ENCODE measurements at regions not wholly inside any gene's neighbourhood (a gene's known extent, or its start where the extent isn't known, plus 50 kb on each side); places are given as distances from the start of the nearest gene placed in this dataset.

DNA sequence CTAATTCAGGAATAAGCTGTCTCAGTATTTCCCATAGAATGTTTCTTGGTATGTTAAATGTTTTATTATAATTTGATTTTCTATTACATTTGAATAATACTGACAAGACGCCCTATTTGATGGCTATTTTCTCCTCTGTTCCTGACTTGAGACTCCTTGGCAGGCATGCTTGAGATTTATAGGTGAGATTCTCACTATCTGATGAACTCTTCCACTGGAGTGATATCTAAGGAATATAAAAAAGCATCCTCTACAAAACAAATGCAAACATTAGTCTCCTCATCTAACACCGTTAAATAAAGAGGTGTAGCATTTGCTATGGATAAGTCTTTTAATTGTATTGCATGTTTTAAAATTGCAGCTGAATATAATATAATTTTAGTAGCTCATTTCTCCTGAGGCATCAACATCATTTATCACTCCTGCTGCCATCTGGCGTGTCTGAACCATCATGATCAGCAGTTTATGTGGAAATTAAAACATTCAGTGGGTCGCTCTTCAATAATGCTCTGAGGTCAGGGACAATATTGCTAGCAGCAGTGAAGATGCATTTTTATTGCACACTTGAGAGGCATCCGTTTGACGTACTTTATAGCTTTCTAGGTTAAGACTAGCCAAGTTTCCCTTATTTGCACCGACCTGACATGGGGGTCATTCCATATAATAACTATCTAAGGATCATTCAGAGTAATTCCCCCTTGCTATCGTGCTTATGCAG is 210.4 kb upstream of the GALNTL6 start:
- Mint-ChIP-seq H3K27me3 (no peaks in the 10 kb centered on the region), H3K36me3 (ENCODE audit: low read depth) (no peaks in the 10 kb centered on the region), H3K4me3 (no peak overlapping the region), H3K4me1 (ENCODE audit: low read depth) (no peaks in the 10 kb centered on the region), H3K27ac (no peak overlapping the region), H3K9me3 (peaks cover 18% of the 10 kb centered on the region)
- DNase-seq: no peak

DNA sequence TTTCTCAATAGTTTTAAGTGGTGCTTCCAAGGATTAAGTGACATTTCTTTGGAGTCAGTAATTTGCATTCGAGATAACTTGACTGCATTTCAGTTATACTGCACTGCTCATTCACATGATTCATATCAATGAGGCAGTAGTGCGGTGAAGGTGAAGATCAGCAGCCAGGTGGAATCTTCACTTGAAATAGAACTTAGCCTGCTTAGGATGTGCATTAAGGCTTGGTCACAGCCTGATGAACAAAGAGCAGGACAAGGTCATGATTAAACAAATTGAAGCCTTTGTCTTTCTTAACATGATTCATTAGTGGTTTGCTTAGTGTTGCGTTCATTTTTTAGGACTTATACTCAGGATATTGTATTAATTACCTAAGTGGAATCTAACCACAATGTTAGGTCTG is 212.1 kb upstream of the GALNTL6 start:
- no peak overlapping the region for H3K27ac Mint-ChIP-seq
- H3K36me3 Mint-ChIP-seq (ENCODE audit: low read depth): no peaks in the 10 kb centered on the region
- no peak for DNase-seq
- no peaks in the 10 kb centered on the region for H3K27me3 Mint-ChIP-seq
- no peaks in the 10 kb centered on the region for H3K4me1 Mint-ChIP-seq (ENCODE audit: low read depth)
- H3K4me3 Mint-ChIP-seq: no peak overlapping the region
- peaks cover 20% of the 10 kb centered on the region for H3K9me3 Mint-ChIP-seq

- H3K27ac Mint-ChIP-seq: no peak overlapping the region
- no peaks in the 10 kb centered on the region for H3K4me1 Mint-ChIP-seq (ENCODE audit: low read depth)
- H3K27me3 Mint-ChIP-seq: no peaks in the 10 kb centered on the region
- no peak overlapping the region for H3K4me3 Mint-ChIP-seq
- H3K36me3 Mint-ChIP-seq (ENCODE audit: low read depth): no peaks in the 10 kb centered on the region
- no peak for DNase-seq
- peaks cover 20% of the 10 kb centered on the region for H3K9me3 Mint-ChIP-seq
Measured at GRCh38 chr4:171599628-171600027, 213.6 kb upstream of the GALNTL6 start.

DNA sequence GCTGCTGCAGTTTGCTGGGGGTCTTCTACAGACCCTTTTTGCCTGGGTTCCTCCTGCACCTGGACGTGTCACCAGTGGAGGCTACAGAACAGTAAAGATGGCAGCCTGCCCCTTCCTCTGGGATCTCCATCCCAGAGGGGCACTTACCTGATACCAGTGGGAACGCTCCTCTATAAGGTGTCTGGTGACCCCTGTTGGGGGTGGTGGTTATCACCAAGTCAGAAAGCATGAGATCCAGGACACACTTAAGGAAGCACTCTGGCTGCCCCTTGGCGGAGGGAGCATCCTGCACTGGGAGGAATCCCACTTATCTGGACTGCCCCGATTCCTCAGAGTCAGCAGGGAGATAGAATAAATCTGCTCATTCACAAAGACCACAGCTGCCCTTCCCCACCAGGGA is 218.9 kb upstream of the GALNTL6 start:
- H3K9me3 Mint-ChIP-seq: peaks cover 15% of the 10 kb centered on the region
- no peaks in the 10 kb centered on the region for H3K36me3 Mint-ChIP-seq (ENCODE audit: low read depth)
- no peak overlapping the region for H3K4me3 Mint-ChIP-seq
- no peak overlapping the region for H3K27ac Mint-ChIP-seq
- no peaks in the 10 kb centered on the region for H3K27me3 Mint-ChIP-seq
- DNase-seq: no peak
- H3K4me1 Mint-ChIP-seq (ENCODE audit: low read depth): no peaks in the 10 kb centered on the region

GRCh38 chr4:171590716-171591115 is 222.5 kb upstream of the GALNTL6 start:
- Mint-ChIP-seq H3K9me3 (peaks cover 11% of the 10 kb centered on the region), H3K27ac (no peak overlapping the region), H3K27me3 (no peaks in the 10 kb centered on the region), H3K36me3 (ENCODE audit: low read depth) (no peaks in the 10 kb centered on the region), H3K4me1 (ENCODE audit: low read depth) (no peaks in the 10 kb centered on the region), H3K4me3 (no peak overlapping the region)
- DNase-seq: no peak

- H3K4me1 Mint-ChIP-seq (ENCODE audit: low read depth): no peaks in the 10 kb centered on the region
- H3K4me3 Mint-ChIP-seq: no peak overlapping the region
- H3K9me3 Mint-ChIP-seq: peaks cover 13% of the 10 kb centered on the region
- no peaks in the 10 kb centered on the region for H3K27me3 Mint-ChIP-seq
- no peak for DNase-seq
- H3K36me3 Mint-ChIP-seq (ENCODE audit: low read depth): no peaks in the 10 kb centered on the region
- no peak overlapping the region for H3K27ac Mint-ChIP-seq
Measured at GRCh38 chr4:171588764-171589163, 224.4 kb upstream of the GALNTL6 start.

GRCh38 chr4:171588051-171588545 is 225.1 kb upstream of the GALNTL6 start:
- H3K27me3 Mint-ChIP-seq: no peaks in the 10 kb centered on the region
- H3K36me3 Mint-ChIP-seq (ENCODE audit: low read depth): no peaks in the 10 kb centered on the region
- H3K9me3 Mint-ChIP-seq: peaks cover 15% of the 10 kb centered on the region
- no peak for DNase-seq
- no peak overlapping the region for H3K4me3 Mint-ChIP-seq
- no peak overlapping the region for H3K27ac Mint-ChIP-seq
- H3K4me1 Mint-ChIP-seq (ENCODE audit: low read depth): no peaks in the 10 kb centered on the region

DNA sequence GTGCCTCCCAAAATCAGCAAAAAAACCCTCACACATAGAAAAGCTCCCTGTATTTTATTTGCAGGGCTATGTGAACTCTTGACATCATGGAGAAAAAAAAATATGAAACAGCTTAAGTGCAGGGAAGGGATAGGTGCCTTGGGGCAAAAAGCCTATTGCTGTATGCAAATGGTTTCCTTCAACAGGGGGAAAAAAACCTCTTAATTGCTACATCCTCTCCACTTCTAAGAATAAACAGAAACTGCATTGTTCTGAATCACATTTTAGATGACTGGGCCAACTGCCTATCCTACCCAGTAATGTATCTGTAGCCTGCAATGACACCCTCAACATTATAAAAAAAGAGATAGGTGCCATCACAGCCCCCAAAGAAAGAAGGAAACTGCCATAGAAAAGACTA is 229.4 kb upstream of the GALNTL6 start:
- H3K36me3 Mint-ChIP-seq (ENCODE audit: low read depth): no peaks in the 10 kb centered on the region
- DNase-seq: no peak
- no peaks in the 10 kb centered on the region for H3K4me1 Mint-ChIP-seq (ENCODE audit: low read depth)
- no peak overlapping the region for H3K4me3 Mint-ChIP-seq
- no peak overlapping the region for H3K27ac Mint-ChIP-seq
- no peaks in the 10 kb centered on the region for H3K27me3 Mint-ChIP-seq
- H3K9me3 Mint-ChIP-seq: peaks cover 12% of the 10 kb centered on the region

GRCh38 chr4:171582961-171583581 is 230.1 kb upstream of the GALNTL6 start:
- Mint-ChIP-seq H3K4me3 (no peak overlapping the region), H3K36me3 (ENCODE audit: low read depth) (no peaks in the 10 kb centered on the region), H3K27me3 (no peaks in the 10 kb centered on the region), H3K27ac (no peak overlapping the region), H3K9me3 (peaks cover 12% of the 10 kb centered on the region), H3K4me1 (ENCODE audit: low read depth) (no peaks in the 10 kb centered on the region)
- no peak for DNase-seq

DNA sequence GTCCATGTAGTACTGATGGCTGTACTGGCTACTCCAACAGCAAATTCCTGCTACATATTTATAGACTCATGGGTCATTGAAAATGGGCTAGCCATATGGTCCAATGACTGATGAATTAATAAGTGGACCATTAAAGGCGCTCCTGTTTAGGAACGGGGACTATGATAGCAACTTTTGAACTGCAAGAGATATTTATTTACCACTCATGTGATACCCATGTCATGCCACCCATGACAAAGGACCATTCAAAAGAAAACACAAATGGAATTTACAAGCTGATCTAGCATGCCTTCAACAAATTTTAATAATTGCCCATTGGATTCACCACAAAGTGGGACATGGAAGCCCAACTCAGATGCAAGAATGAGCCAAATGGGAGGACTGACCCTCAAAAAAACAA is 240.0 kb upstream of the GALNTL6 start:
- Mint-ChIP-seq H3K27me3 (no peaks in the 10 kb centered on the region), H3K4me3 (no peak overlapping the region), H3K4me1 (ENCODE audit: low read depth) (no peaks in the 10 kb centered on the region), H3K36me3 (ENCODE audit: low read depth) (no peaks in the 10 kb centered on the region), H3K9me3 (peaks cover 12% of the 10 kb centered on the region), H3K27ac (no peak overlapping the region)
- no peak for DNase-seq

GRCh38 chr4:171565130-171565788 is 247.9 kb upstream of the GALNTL6 start:
- Mint-ChIP-seq H3K4me3 (no peak overlapping the region), H3K4me1 (ENCODE audit: low read depth) (no peaks in the 10 kb centered on the region), H3K27ac (no peak overlapping the region), H3K27me3 (no peaks in the 10 kb centered on the region), H3K9me3 (peaks cover 4% of the 10 kb centered on the region), H3K36me3 (ENCODE audit: low read depth) (no peaks in the 10 kb centered on the region)
- no peak for DNase-seq

DNA sequence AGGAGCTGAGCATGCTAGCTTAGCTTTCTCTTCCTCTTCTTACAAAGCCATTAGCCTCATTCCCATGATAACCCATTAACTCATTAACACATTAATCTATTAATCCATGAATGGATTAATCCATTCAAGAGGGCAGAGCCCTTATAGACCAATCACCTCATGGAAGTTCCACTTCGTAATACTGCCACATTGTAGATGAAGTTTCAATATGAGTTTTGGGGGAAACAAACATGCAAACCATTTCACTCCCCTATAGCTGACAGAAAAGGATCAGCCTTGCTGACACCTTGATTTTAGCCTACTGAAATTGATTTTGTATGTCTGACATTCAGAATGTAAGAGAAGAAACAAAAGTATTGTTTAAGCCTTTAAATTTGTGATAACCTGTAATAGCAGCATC is 251.8 kb upstream of the GALNTL6 start:
- Mint-ChIP-seq H3K27ac (no peak overlapping the region), H3K9me3 (no peaks in the 10 kb centered on the region), H3K36me3 (ENCODE audit: low read depth) (no peaks in the 10 kb centered on the region), H3K4me1 (ENCODE audit: low read depth) (no peaks in the 10 kb centered on the region), H3K4me3 (no peak overlapping the region), H3K27me3 (no peaks in the 10 kb centered on the region)
- DNase-seq: no peak

DNA sequence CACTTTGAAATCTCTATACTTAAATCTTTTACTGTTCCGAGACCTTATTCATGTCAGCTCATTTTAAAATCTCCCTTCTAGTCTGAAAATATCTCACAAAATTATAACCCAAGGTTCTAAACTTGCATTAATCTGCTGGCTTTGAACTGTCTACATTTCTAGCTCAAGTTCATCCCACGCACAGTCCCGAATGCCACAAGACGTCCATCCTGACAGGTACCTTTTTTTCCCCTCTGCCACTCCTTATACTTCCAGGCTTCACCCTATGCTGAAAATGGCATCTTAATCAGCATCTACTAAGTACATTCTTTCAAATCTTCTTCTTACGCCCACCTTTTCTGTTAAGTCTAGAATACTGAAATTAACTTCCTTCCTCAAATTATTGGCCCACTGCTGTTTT is 259.2 kb upstream of the GALNTL6 start:
- Mint-ChIP-seq H3K27ac (no peak overlapping the region), H3K27me3 (no peaks in the 10 kb centered on the region), H3K9me3 (no peaks in the 10 kb centered on the region), H3K36me3 (ENCODE audit: low read depth) (no peaks in the 10 kb centered on the region), H3K4me1 (ENCODE audit: low read depth) (no peaks in the 10 kb centered on the region), H3K4me3 (no peak overlapping the region)
- no peak for DNase-seq

GRCh38 chr4:171542640-171543039 is 270.6 kb upstream of the GALNTL6 start:
- Mint-ChIP-seq H3K27ac (no peak overlapping the region), H3K4me1 (ENCODE audit: low read depth) (no peaks in the 10 kb centered on the region), H3K9me3 (peaks cover 22% of the 10 kb centered on the region), H3K4me3 (no peak overlapping the region), H3K36me3 (ENCODE audit: low read depth) (no peaks in the 10 kb centered on the region), H3K27me3 (no peaks in the 10 kb centered on the region)
- DNase-seq: no peak

- Mint-ChIP-seq H3K9me3 (peaks cover 17% of the 10 kb centered on the region), H3K4me3 (no peak overlapping the region), H3K36me3 (ENCODE audit: low read depth) (no peaks in the 10 kb centered on the region), H3K4me1 (ENCODE audit: low read depth) (no peaks in the 10 kb centered on the region), H3K27me3 (no peaks in the 10 kb centered on the region), H3K27ac (no peak overlapping the region)
- no peak for DNase-seq
Measured at GRCh38 chr4:171538601-171539100, 274.6 kb upstream of the GALNTL6 start.
